ENCODE measurements at regions not wholly inside any gene's neighbourhood (a gene's known extent, or its start where the extent isn't known, plus 50 kb on each side); places are given as distances from the start of the nearest gene placed in this dataset.
"Not testable (repeated sequence)": the region's sequence is repeated elsewhere in the genome, so short reads cannot be mapped to it uniquely, and the experiment has no call there.

GRCh38 chr12:27164330-27165040 is 79.6 kb upstream of the STK38L start:
- TF ChIP-seq CTCF (IDR thresholded peaks at IDR 0.05; ENCODE audit: insufficient read depth, missing control alignments), result no peak
- FAIRE-seq (no peak), DNase-seq (ENCODE audit: insufficient read length, low spot score) (no peak)

GRCh38 chr12:27165958-27166357 is 78.1 kb upstream of the STK38L start:
- DNase-seq (ENCODE audit: insufficient read length, low spot score); FAIRE-seq: not testable (repeated sequence)

- DNase-seq (ENCODE audit: insufficient read length, low spot score); FAIRE-seq: not testable (repeated sequence)
Measured at GRCh38 chr12:27171494-27171893, 72.6 kb upstream of the STK38L start.

GRCh38 chr12:27176765-27177164 is 67.3 kb upstream of the STK38L start:
- no peak for FAIRE-seq

GRCh38 chr12:27177706-27178105 is 66.4 kb upstream of the STK38L start:
- no peak for TF ChIP-seq CTCF (IDR thresholded peaks at IDR 0.05; ENCODE audit: insufficient read depth, missing control alignments)
- DNase-seq (ENCODE audit: insufficient read length, low spot score), result no peak
- FAIRE-seq, result no peak

More at GRCh38 chr12:27176765-27177164, 67.3 kb upstream of the STK38L start:
- TF ChIP-seq CTCF (IDR thresholded peaks at IDR 0.05; ENCODE audit: insufficient read depth, missing control alignments), result no peak
- DNase-seq (ENCODE audit: insufficient read length, low spot score), result no peak

GRCh38 chr12:27178255-27178654 is 65.8 kb upstream of the STK38L start:
- no peak for TF ChIP-seq CTCF (IDR thresholded peaks at IDR 0.05; ENCODE audit: insufficient read depth, missing control alignments)
- FAIRE-seq (no peak), DNase-seq (ENCODE audit: insufficient read length, low spot score) (no peak)

GRCh38 chr12:27178723-27179399 is 65.2 kb upstream of the STK38L start:
- DNase-seq (ENCODE audit: insufficient read length, low spot score) (no peak), FAIRE-seq (no peak)
- no peak for TF ChIP-seq CTCF (IDR thresholded peaks at IDR 0.05; ENCODE audit: insufficient read depth, missing control alignments)

GRCh38 chr12:27179400-27180214 is 64.5 kb upstream of the STK38L start:
- TF ChIP-seq CTCF (IDR thresholded peaks at IDR 0.05; ENCODE audit: insufficient read depth, missing control alignments), result no peak
- DNase-seq (ENCODE audit: insufficient read length, low spot score) (no peak), FAIRE-seq (no peak)
